ENCODE measurements at regions not wholly inside any gene's neighbourhood (a gene's known extent, or its start where the extent isn't known, plus 50 kb on each side); places are given as distances from the start of the nearest gene placed in this dataset.
"Not testable (repeated sequence)": the region's sequence is repeated elsewhere in the genome, so short reads cannot be mapped to it uniquely, and the experiment has no call there.

DNA sequence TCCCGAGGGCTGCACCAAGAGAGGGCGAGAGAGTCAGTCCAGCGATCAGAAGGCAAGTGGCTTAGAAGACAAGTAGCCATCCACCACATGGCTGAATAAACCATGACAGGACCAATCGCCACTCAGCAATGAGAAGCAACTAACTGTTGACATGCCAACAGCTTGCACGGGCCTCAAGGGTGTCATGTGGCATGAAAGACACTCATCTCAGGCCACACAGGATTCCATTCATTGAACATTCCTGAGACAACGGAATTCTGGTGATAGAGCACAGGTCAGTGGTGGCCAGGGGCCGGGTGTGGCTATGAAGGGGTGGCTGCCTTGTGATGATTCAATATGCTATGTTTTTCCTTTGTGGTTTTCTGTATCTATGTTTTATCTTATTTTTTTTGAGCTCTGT lies 110.6 kb upstream of the CCZ1B start:
- DNase-seq (ENCODE audit: low read depth, low spot score); H3K4me3 ChIP-seq (ENCODE audit: low read length): not testable (repeated sequence)

DNA sequence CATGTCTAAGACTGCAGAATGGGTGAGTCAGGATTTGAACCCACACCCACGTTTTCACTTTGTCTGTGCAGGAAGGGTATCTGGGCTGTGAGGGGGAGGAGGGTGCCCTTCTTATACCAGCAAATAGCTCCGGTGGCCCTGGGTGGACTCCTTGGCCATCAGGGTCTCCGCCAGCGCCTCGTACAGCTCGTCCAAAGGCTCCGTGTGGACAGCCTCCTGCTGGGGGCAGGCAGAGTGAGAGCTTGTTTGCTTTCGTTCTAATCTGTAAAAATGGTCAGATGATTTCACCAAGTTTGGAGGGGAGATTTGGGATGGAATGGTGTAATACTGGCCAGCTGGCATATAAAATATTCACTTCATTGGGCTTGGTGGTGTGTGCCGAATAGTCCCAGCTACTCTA lies 111.7 kb upstream of the CCZ1B start:
- not testable (repeated sequence) for DNase-seq (ENCODE audit: low read depth, low spot score); H3K4me3 ChIP-seq (ENCODE audit: low read length)

DNA sequence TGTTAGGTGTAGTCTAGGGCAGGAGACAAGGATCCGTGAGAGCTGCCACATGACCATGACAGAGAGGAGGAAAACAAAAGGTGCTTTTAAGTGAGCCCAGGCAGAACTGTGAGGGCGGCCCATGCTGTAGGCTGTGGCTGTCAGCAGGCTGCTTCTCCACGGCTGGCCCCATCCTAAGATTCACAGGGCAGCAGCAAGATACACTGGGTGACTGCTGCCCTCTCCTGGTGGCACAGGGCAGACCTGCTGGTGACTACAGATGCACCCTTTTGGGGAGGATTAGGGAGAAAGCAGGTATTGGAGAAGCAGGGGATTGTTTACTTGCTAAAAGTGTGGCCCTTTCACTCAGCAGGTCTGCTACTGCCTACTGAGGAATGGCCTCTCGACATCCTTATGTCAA lies 112.2 kb upstream of the CCZ1B start:
- not testable (repeated sequence) for H3K4me3 ChIP-seq (ENCODE audit: low read length); DNase-seq (ENCODE audit: low read depth, low spot score)

DNA sequence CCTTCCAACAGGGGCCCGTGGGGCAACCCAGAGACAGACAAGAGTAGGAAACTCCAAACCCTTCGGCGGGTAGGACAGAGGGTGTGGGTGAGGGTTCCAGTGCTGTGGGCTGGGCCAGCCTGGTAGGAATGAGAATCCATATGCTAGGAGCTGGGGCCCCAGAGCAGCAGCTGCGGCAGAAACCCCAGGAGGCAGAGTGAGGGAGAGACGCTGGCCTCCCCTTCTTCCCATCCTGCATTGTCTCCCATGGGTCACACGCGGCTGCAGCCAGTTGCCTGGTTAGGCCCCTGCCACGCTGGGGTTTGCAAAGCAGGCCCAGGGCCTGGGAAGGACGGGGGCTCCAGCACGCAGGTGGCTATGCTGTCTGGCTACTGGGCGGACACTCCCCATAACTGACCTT lies 113.1 kb upstream of the CCZ1B start:
- DNase-seq (ENCODE audit: low read depth, low spot score); H3K4me3 ChIP-seq (ENCODE audit: low read length): not testable (repeated sequence)

DNA sequence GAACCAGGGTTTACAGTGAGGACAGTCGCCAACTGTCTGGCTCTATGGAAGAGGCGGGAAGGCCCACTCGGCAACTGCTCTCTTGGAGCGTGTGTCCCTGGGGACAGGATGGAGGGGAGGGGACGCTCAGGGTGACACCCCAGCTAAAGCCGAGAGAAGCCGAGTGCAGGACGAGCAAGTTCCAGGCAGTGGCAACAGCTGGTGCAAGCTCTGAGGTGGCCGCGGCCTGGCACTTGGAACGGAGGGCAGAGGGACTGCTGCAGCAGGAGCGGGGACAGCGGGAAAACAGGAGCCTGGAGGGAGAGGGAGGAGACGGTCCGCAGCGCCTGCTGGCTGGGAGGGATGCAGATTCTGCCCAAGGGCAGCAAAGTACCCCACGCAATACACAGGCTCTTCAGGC lies 113.8 kb upstream of the CCZ1B start:
- not testable (repeated sequence) for H3K4me3 ChIP-seq (ENCODE audit: low read length); DNase-seq (ENCODE audit: low read depth, low spot score)

DNA sequence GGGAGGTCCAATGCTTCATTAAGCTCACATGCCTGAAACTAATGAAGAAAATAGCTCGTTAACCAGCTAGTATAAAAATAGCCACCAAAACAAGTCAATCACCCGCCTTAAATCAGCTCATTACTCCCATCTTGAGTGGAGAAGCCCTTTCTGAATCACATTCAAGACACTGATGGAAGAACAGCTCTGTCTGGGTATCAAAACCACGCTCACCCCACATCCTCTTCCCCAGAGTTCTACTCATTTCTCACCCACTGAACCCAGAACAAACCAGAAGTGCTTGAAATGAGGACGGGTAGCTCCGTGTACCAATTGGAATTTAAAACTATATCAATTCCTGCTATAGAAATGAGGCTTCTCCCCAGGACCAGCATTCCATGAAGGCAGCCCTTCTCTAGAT lies 120.8 kb upstream of the CCZ1B start:
- DNase-seq (ENCODE audit: low read depth, low spot score); H3K4me3 ChIP-seq (ENCODE audit: low read length): not testable (repeated sequence)

DNA sequence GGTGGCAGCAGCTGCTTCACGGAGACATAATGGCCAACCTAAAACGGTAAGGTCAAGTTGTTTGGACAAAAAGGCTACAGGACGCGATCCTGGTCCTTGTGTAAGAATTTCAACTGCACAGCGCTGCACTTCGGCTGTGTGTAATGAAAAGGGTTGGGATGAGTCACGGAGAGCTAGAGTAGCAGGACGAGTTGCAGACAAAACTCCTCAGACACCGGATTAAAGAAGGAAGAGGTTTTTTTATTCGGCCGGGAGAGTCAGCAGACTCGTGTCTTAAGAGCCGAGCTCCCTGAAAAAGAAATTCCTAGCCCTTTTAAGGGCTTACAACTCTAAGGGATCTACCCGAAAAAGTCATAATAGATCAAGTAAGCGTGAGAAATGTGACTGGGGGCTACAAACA lies 124.2 kb upstream of the CCZ1B start:
- H3K4me3 ChIP-seq (ENCODE audit: low read length), result not testable (repeated sequence)

DNA sequence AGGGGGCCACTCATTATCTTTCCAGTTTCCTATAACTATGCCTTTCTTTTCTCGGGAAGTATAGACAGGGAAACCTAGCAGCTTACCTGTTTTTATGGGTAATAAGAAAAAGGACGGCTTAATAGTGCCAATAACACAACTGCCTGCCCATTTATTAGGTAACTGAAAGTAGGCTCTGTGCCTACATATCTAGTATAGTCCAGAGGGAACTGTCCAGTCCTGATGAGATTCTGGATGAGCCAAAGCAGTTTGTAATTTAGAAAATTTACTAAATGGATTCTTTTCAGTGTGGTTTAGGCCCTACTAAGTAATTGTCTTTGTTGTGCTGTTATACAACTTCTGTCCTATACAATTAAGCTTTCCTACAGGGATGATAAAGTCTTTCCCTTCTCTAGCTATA lies 125.5 kb upstream of the CCZ1B start:
- not testable (repeated sequence) for H3K4me3 ChIP-seq (ENCODE audit: low read length); DNase-seq (ENCODE audit: low read depth, low spot score)

More for the DNA sequence above, 124.2 kb upstream of the CCZ1B start:
- DNase-seq (ENCODE audit: low read depth, low spot score), result not testable (repeated sequence)

DNA sequence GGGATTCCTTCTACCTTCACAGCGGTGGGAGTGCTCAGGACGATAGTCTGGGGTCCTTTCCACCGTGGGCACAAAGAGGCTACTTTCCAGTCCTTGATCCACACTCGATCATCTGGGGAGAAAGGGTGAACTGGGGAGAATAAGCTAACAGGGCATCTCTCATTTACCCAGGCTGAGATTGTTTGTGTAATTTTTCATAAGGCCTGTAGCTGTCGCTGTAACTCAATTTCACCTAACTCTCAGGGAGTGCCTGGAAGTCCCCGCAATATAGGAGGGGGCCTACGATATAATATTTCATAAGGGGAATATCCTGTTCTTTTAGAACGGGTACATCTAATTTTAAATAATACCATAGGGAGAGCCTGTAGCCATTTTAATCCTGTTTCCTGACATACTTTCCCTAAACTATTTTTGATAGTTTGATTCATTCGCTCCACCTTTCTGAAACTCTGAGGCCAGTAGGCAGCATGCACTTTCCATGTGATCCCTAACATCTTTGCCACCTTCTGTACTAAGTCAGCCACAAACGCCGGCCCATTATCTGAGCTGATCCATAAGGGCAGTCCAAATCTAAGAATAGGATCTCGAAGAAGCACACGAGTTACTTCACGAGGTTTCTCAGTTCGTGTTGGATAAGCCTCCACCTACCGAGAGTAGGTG lies 127.2 kb upstream of the CCZ1B start:
- not testable (repeated sequence) for H3K4me3 ChIP-seq (ENCODE audit: low read length)

DNA sequence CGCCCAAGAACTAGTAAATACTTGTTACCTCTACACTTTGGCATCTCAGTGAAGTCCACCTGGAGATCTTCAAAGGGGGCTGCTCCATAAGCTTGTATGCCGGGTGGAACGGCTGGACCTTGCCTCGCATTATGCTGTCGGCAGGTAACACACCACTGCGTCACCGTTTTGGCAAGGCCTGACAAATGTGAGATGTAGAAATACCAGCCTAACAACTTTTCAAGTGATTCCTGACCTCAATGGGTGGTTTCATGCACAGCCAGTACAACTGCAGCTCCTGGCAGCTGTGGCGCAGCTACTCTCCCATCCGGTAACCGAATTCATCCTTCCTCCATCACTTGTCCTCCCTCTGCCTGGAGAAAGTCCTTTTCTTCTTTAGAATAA lies 127.7 kb upstream of the CCZ1B start:
- DNase-seq (ENCODE audit: low read depth, low spot score); H3K4me3 ChIP-seq (ENCODE audit: low read length): not testable (repeated sequence)

More for the DNA sequence above, 127.2 kb upstream of the CCZ1B start:
- not testable (repeated sequence) for DNase-seq (ENCODE audit: low read depth, low spot score)

DNA sequence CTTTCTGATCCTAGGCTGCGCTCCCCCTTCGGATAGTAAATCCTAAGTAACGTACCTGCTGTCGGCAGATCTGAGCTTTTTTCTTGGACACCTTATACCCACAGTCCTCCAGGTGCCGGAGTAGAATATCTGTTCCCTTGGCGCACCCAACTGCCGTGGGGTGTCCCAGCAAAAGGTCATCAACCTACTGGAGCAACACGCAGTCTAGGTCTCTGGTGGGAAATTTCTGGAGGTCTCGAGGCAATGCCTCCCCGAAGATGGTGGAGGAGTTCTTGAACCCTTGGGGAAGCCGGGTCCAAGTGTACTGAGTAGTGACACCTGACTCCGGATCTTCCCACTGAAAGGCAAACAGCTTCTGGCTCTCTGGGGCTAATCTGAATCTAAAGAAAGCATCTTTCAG lies 129.3 kb upstream of the CCZ1B start:
- not testable (repeated sequence) for H3K4me3 ChIP-seq (ENCODE audit: low read length); DNase-seq (ENCODE audit: low read depth, low spot score)

DNA sequence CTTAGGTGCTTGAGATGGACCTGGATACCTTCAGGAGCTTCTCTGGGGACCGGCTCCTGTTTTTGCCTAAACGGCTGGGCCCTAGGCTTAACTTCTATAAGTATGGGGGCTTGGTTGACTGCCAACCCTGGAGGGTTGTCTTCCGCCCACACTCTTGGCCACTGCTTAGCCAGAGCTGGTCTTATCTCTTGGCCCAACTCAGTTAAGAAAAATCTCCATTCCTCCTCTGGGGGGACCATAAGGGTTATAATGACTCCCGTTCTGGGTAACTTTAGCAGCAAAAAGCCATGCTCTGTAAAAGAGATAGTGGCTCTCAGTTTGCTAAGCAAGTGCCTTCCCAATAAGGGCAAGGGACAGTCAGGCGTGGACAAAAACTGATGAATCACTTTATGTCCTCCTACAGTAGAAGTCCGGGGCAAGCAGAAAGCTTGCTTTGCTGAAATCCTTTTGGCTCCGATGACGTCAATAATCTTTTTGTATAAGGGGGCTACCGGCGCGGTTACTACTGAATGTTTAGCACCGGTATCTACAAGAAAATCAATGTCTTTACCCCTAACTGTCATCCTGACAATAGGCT lies 130.0 kb upstream of the CCZ1B start:
- not testable (repeated sequence) for H3K4me3 ChIP-seq (ENCODE audit: low read length); DNase-seq (ENCODE audit: low read depth, low spot score)

DNA sequence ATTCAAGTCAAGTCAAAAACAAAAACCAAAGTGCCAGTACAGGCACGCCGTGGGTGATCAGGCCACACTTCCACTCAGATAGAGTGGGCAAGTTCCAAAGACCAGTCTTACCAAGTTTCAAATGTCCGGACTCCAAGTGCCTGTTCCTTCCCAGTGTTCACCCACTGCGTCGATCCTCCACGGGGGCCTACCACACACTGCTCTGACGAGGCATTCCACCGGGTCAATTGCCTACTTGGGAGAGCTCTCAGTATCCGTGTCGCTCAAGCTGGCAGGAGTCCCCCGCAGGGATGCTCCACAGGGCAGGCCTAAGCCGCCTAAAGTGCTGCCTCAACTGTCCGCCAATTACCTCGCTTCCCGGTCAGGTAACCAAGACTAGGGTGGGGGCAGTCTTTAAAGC lies 132.3 kb upstream of the CCZ1B start:
- not testable (repeated sequence) for DNase-seq (ENCODE audit: low read depth, low spot score); H3K4me3 ChIP-seq (ENCODE audit: low read length)

DNA sequence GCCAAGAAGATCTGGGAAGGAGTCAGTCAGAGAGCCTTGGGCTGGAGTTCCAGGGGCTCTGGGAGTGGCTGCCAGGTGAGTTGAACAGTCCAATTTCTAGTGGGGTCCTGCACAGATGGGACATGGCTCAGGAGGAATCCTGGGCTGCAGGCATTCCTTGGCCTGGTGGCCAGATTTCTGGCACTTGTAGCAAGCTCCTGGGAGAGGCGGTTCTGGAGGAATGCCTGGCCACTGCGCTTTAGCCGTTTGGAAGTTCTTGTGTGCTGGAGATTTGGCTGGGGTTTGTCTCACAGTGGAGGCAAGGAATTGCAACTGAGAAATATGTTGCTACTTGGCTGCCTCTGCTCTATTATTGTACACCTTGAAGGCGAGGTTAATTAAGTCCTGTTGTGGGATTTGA lies 133.9 kb upstream of the CCZ1B start:
- DNase-seq (ENCODE audit: low read depth, low spot score), result not testable (repeated sequence)

DNA sequence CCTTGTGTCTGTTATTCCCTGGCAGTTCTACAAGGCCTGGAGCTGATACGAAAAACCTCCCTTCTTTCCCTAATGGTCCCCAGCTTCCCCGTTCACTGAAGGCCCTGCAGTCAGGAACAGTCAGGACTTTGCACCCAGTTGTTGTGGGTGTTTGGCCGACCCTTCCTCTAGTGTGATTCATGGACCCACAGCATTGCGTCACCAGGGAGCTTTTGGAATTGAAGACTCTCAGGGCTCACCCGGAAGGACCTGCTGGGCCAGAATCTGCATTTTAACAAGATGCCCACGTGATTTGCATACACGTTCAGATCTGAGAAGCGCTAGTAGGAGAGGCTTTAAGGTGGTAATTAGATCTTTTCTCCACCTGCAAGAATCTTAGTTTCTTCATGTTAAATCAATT lies 136.8 kb upstream of the CCZ1B start:
- H3K4me3 ChIP-seq (ENCODE audit: low read length); DNase-seq (ENCODE audit: low read depth, low spot score): not testable (repeated sequence)

More for the DNA sequence above, 133.9 kb upstream of the CCZ1B start:
- H3K4me3 ChIP-seq (ENCODE audit: low read length), result not testable (repeated sequence)

DNA sequence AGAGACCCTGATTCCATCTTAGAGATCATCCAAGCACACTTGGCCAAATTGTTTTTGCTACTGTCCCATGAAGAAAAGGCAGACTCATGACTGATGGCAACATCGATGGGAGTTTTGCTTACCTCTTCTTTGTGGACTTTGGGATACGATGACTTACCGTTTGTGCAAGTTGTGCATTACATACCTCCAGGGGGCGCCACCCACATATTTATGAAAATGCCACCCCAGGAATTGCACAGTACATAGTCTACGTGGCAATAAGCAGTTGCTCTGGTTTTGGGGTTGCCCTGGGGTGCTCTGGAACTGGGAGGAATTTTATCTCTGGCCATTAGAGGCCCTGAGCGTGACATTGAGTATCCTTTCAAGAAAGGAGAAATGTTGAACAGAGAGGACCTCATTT lies 139.0 kb upstream of the CCZ1B start:
- H3K4me3 ChIP-seq (ENCODE audit: low read length), result not testable (repeated sequence)
- DNase-seq (ENCODE audit: low read depth, low spot score), result peak; percentile 45

DNA sequence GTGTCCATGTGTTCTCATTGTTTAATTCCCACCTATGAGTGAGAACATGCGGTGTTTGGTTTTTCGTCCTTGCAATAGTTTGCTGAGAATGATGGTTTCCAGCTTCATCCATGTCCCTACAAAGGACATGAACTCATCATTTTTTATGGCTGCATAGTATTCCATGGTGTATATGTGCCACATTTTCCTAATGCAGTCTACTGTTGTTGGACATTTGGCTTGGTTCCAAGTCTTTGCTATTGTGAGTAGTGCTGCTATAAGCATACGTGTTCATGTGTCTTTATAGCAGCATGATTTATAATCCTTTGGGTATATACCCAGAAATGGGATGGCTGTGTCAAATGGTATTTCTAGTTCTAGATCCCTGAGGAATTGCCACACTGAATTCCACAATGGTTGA lies 144.1 kb upstream of the CCZ1B start:
- H3K4me3 ChIP-seq (ENCODE audit: low read length); DNase-seq (ENCODE audit: low read depth, low spot score): not testable (repeated sequence)

DNA sequence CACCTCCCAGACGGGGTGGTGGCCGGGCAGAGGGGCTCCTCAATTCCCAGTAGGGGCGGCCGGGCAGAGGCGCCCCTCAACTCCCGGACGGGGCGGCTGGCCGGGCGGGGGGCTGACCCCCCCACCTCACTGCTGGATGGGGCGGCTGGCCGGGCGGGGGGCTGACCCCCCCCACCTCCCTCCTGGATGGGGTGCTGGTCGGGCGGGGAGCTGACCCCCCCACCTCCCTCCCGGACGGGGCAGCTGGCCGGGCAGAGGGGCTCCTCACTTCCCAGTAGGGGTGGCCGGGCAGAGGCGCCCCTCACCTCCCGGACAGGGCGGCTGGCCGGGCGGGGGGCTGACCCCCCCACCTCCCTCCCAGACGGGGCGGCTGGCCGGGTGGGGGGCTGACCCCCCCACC lies 148.8 kb upstream of the CCZ1B start:
- DNase-seq (ENCODE audit: low read depth, low spot score); H3K4me3 ChIP-seq (ENCODE audit: low read length): not testable (repeated sequence)

DNA sequence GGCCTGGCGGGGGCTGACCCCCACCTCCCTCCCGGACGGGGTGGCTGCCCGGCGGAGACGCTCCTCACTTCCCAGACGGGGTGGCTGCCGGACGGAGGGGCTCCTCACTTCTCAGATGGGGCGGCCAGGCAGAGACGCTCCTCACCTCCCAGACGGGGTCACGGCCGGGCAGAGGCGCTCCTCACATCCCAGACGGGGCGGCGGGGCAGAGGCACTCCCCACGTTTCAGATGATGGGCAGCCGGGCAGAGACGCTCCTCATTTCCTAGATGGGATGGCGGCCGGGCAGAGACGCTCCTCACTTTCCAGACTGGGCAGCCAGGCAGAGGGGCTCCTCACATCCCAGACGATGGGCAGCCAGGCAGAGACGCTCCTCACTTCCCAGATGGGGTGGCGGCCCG lies 149.3 kb upstream of the CCZ1B start:
- not testable (repeated sequence) for DNase-seq (ENCODE audit: low read depth, low spot score); H3K4me3 ChIP-seq (ENCODE audit: low read length)

DNA sequence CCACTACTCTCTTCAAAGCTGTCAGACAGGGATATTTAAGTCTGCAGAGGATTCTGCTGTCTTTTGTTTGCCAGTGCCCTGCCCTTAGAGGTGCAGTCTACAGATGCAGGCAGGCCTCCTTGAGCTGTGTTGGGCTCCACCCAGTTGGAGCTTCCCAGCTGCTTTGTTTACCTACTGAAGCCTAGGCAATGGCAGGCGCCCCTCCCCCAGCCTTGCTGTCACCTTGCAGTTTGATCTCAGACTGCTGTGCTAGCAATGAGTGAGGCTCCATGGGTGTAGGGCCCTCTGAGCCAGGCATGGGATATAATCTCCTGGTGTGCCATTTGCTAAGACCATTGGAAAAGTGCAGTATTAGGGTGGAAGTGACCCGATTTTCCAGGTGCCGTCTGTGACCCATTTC lies 151.3 kb upstream of the CCZ1B start:
- not testable (repeated sequence) for DNase-seq (ENCODE audit: low read depth, low spot score); H3K4me3 ChIP-seq (ENCODE audit: low read length)

DNA sequence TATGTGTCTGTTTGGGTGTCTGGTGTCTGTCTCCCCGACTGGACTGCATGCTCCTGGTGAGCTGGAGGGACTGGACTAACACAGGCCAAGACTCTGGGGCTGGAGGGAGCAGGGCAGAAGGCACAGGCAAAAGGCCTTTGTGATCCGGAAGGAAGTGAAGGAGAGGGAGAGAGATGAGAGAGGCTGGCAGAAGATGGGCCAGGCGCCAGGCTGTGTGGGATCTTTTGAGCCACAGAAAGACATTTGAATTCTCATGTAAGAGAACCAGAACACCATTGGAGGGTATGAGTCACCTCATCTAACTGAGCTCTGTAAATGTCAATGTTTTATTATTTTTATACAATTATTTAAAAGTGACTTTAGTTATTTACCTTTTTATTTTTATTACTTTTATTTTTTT lies 152.3 kb upstream of the CCZ1B start:
- not testable (repeated sequence) for DNase-seq (ENCODE audit: low read depth, low spot score); H3K4me3 ChIP-seq (ENCODE audit: low read length)
